ENCODE measurements at regions not wholly inside any gene's neighbourhood (a gene's known extent, or its start where the extent isn't known, plus 50 kb on each side); places are given as distances from the start of the nearest gene placed in this dataset.

DNA sequence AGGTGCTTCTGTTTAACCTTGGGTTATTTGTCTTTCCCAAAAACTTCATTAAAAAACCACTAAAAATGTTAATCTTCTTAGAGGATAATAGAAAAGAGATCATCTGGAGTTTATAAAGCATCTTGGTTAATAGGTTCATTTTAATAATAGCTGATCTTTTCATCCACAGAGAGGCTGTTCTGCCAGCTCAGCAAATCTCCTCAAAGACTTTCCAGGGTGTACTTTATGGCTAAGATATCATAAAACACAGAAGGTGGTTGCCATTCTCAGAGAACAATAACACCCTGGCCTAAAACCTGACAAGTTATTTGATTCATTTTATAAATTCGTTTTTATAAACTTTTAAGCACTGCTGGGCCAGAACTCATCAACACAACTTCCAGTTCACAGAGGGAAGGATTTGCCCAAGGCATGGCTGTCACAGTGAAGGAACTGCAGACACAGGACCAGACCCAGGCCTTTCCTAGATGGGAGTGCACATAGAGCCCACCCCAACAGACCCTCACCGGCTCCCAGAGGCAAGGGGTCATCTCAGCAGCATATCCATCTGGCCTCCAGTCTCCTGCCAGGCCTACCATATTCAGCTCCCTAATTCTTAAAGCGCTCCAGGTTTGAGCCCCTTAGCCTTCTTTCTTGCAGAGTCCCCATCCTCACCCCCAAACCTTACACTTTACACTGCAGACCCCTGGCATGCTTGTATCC lies 203.4 kb upstream of the RAB6C start:
- H3K36me3 ChIP-seq (ENCODE audit: low read depth, missing control alignments), result no peaks in the 10 kb centered on the region
- intact Hi-C loops (cut with DNase I; ENCODE audit: low total_unique reads), result no loop called here
- DNase-seq, result no peak
- no peak overlapping the region for H3K27ac ChIP-seq
- H3K4me3 ChIP-seq, result no peak overlapping the region
- H3K27me3 ChIP-seq, result no peaks in the 10 kb centered on the region
- TF ChIP-seq, protein P1, sequence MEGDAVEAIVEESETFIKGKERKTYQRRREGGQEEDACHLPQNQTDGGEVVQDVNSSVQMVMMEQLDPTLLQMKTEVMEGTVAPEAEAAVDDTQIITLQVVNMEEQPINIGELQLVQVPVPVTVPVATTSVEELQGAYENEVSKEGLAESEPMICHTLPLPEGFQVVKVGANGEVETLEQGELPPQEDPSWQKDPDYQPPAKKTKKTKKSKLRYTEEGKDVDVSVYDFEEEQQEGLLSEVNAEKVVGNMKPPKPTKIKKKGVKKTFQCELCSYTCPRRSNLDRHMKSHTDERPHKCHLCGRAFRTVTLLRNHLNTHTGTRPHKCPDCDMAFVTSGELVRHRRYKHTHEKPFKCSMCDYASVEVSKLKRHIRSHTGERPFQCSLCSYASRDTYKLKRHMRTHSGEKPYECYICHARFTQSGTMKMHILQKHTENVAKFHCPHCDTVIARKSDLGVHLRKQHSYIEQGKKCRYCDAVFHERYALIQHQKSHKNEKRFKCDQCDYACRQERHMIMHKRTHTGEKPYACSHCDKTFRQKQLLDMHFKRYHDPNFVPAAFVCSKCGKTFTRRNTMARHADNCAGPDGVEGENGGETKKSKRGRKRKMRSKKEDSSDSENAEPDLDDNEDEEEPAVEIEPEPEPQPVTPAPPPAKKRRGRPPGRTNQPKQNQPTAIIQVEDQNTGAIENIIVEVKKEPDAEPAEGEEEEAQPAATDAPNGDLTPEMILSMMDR (IDR thresholded peaks at IDR 0.05), result no peak
- TF ChIP-seq POLR2A (IDR thresholded peaks at IDR 0.05), result no peak
- 74 to 79% methylated on average over 3 of the region's 3 CpGs for WGBS, 2 donors
- H3K9me3 ChIP-seq, result no peaks in the 10 kb centered on the region
- H3K4me1 ChIP-seq, result no peaks in the 10 kb centered on the region

DNA sequence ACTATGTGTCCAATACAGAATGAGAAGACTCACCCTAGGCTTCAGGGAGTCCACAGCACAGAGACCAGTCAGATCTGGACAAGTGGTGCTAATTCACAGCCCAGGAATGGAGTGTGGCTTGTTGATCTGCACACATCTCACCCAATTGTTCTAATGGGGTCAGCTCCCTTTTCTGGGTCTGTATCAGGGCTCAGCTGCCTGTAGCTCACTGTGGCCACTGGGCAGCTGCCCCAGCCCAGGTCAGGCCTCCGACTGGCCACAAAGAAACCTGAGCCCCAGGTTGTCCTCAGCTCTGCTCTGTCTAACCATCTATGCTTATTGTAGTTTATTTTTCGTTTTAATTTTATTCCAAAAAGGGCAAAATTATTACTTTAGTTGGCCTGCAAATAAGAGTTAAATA lies 202.3 kb upstream of the RAB6C start:
- no peak overlapping the region for H3K4me3 ChIP-seq
- no peaks in the 10 kb centered on the region for H3K9me3 ChIP-seq
- TF ChIP-seq, protein P1 (IDR thresholded peaks at IDR 0.05), result no peak
- TF ChIP-seq POLR2A (IDR thresholded peaks at IDR 0.05), result no peak
- intact Hi-C loops (cut with DNase I; ENCODE audit: low total_unique reads), result no loop called here
- no peak for DNase-seq
- 92 to 94% methylated on average over 2 of the region's 2 CpGs for WGBS, 2 donors
- no peak overlapping the region for H3K27ac ChIP-seq
- no peaks in the 10 kb centered on the region for H3K4me1 ChIP-seq
- H3K36me3 ChIP-seq (ENCODE audit: low read depth, missing control alignments), result no peaks in the 10 kb centered on the region
- H3K27me3 ChIP-seq, result no peaks in the 10 kb centered on the region

DNA sequence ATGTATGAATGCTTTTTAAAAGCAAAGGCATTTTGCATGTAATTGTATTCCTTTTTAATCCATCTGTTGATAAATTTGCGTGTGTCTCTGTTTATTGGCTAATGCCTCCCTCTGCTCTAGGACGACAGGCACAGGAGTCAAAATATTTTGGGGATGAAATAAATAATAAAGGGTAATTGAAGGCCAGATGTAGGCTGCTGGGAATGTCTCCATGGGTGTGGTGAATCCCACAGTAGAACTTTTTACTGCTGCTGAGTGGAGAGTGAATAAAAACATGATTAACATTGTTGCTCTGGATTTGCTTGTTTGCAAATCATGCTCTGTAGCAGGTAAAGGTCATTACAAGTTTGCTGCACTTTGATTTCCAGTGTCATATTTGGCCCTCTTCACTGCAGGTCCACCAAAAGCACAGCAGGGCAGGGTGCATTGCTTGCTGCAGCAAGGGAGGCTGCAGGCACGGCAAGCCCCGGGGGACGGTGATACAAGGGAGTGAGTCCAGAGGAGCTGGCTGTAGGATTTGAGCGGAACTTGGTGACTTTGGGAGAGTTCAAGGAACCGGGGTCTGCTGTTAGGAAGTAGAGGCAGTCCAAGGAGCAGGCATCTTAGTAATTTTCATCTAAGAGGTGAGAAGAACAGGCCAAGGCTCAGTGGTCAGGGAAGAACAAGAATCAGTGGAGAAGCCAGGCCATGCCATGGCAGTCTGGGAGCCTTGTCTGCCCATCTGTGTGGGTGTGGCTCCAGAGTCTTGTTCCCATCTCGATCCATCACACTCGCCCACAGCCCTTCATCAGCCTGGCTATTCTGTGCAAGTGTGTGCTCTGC lies 201.5 kb upstream of the RAB6C start:
- 86% methylated on average over 8 to 9 of the region's 9 CpGs for WGBS, 2 donors

DNA sequence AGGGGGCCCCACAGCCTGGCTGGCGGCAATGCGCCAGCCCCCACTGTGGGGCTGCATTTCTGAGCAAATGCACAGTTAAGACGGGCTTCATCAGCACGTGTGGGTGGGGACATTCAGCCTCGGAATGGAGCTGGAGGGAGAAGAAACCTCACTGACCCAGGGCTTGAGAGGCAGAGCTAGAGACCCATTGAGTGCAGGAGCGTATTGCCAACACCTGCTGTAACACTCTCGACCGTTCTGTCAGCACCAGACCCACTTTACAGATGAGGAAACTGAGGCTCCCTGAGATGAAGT lies 200.9 kb upstream of the RAB6C start:
- Histone ChIP-seq H3K36me3 (ENCODE audit: low read depth, missing control alignments) (no peaks in the 10 kb centered on the region), H3K4me3 (no peak overlapping the region), H3K9me3 (no peaks in the 10 kb centered on the region), H3K4me1 (no peaks in the 10 kb centered on the region), H3K27me3 (no peaks in the 10 kb centered on the region), H3K27ac (no peak overlapping the region)
- DNase-seq, result no peak
- TF ChIP-seq, protein P1 (IDR thresholded peaks at IDR 0.05), result no peak
- no peak for TF ChIP-seq POLR2A (IDR thresholded peaks at IDR 0.05)
- intact Hi-C loops (cut with DNase I; ENCODE audit: low total_unique reads), result no loop called here
- WGBS, 2 donors, result 87 to 92% methylated on average over 8 of the region's 8 CpGs

More for the DNA sequence above, 201.5 kb upstream of the RAB6C start:
- Histone ChIP-seq H3K36me3 (ENCODE audit: low read depth, missing control alignments) (no peaks in the 10 kb centered on the region), H3K27me3 (no peaks in the 10 kb centered on the region), H3K4me1 (no peaks in the 10 kb centered on the region), H3K4me3 (no peak overlapping the region), H3K27ac (no peak overlapping the region), H3K9me3 (no peaks in the 10 kb centered on the region)
- intact Hi-C loops (cut with DNase I; ENCODE audit: low total_unique reads), result no loop called here
- no peak for DNase-seq
- TF ChIP-seq POLR2A (IDR thresholded peaks at IDR 0.05), result no peak
- TF ChIP-seq, protein P1 (IDR thresholded peaks at IDR 0.05), result no peak

Data from testis (tissue), 2 donors.